CD4-positive, alpha-beta T cell treated with Interleukin-15 for 4 hours (primary cell): ENCODE measurements at regions not wholly inside any gene's neighbourhood (a gene's known extent, or its start where the extent isn't known, plus 50 kb on each side); places are given as distances from the start of the nearest gene placed in this dataset.
"Not testable (repeated sequence)": the region's sequence is repeated elsewhere in the genome, so short reads cannot be mapped to it uniquely, and the experiment has no call there.

ENCODE experiments used
- DNase-seq: peaks from one replicate; pipeline ENCODE4 v3.0.0-alpha.2; 2020; ENCODE audit warnings: low spot score

GRCh38 chr3:72627271-72627670, 221.0 kb downstream of the SHQ1 start:
- DNase-seq, result no peak

GRCh38 chr3:72625602-72626337, 222.5 kb downstream of the SHQ1 start:
- DNase-seq, result no peak

GRCh38 chr3:72624656-72625055, 223.6 kb downstream of the SHQ1 start:
- no peak for DNase-seq

DNA sequence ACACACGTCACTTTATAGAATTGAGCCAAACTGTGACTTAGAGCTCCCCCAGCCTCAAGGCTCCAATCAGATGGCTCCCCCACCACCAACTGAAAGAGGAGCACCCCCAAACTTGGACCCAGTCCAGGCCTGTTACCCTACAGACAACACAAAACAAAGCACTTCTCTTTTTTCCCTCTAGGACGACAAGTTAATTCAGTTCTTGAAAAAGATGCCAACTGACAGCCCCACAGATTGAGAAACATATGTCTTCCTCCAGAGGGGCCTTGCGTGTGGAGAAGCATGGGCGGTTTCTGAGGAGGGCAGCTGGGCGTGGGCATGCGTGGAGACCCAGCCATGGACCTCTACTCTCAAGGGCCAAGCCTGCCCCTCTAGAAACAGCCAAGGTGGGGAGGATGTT, 229.5 kb downstream of the SHQ1 start:
- no peak for DNase-seq

GRCh38 chr3:72617424-72618024, 230.7 kb downstream of the SHQ1 start:
- no peak for DNase-seq

GRCh38 chr3:72615776-72616175, 232.5 kb downstream of the SHQ1 start:
- DNase-seq, result no peak

DNA sequence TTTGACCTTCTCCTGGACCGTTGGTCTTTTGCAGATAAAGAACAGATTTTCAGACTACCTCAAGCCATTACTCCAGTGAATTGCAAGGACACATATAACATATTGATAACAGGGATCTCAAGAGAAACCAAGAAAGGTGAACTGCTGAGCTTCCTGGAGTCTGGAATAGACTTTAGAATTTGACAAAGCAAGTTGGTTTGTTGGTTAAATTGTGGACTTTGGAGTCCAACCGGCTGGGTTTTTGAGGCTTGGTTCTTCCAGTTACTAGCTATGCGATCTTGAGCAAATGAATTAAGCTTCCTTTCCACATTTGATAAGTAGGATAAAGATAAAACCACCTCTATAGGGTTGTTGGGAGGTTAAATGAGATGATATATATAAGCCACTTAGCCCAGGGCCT, 233.1 kb downstream of the SHQ1 start:
- DNase-seq, result no peak

GRCh38 chr3:72614394-72615074, 233.7 kb downstream of the SHQ1 start:
- no peak for DNase-seq

GRCh38 chr3:72613871-72614270, 234.4 kb downstream of the SHQ1 start:
- no peak for DNase-seq

DNA sequence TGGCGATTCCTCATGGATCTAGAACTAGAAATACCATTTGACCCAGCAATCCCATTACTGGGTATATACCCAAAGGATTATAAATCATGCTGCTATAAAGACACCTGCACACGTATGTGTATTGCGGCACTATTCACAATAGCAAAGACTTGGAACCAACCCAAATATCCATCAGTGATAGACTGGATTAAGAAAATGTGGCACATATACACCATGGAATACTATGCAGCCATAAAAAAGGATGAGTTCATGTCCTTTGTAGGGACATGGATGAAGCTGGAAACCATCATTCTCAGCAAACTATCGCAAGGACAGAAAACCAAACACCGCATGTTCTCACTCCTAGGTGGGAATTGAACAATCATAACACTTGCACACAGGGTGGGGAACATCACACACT, 239.1 kb downstream of the SHQ1 start:
- DNase-seq, result not testable (repeated sequence)

- DNase-seq, result no peak
Observed at GRCh38 chr3:72606005-72606800, 242.0 kb downstream of the SHQ1 start.

GRCh38 chr3:72604328-72604727, 243.9 kb downstream of the SHQ1 start:
- no peak for DNase-seq

DNA sequence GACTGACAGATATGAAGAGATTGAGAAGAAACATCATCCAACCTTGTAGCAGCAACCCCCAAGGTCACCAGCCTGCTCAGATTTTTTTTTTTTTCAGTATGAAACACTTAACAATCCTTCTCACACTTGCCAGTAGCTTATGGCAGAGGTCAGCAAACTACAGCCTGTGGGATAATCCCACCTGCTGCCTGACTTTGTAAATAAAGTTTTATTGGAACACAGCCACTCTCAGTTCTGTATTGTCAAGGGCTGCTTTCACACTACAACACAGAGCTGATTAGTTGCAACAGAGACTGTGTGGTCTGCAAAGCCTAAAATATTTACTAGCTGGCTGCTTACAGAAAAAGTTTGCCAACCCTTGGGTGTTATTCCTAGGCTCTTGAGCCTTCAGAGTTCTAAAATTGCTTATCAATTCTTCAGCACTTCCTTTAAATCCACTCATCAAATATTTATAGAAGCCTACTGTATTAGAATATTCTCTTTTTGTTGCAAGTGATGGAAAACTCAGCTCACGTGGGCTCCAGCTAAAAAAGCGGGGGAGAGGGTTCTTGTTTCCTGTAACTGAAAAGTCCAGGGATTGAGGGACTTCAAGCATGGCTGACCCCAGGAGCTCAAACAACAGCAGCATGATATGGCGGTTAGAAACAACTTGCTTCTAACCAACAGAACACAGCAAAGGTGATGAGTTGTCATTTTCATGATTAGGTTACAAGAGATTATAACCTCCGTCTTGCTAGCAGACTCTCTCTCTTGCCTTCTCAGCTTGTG, 246.1 kb downstream of the SHQ1 start:
- no peak for DNase-seq

DNA sequence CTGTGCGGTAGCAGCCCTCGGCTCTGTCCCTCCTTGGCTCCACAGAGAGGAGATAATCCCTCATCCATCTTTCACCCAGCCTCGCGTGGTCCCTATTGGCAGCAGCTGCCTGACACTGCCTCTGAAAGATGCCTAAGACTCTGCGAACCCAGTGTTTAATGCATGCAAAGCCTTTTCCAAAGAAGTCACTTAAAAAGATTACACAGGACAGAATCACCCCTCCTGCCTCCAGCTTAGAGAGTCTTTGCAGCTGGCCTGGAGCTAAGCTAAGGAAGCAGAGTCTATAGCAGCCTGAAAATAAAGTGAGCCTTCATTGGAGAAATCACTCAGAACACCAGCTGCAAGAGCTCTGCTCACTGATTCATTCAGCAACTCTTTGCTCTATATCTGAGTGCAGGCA, 247.2 kb downstream of the SHQ1 start:
- no peak for DNase-seq

- DNase-seq, result no peak
Observed at GRCh38 chr3:72597756-72598195, 250.5 kb downstream of the SHQ1 start.

DNA sequence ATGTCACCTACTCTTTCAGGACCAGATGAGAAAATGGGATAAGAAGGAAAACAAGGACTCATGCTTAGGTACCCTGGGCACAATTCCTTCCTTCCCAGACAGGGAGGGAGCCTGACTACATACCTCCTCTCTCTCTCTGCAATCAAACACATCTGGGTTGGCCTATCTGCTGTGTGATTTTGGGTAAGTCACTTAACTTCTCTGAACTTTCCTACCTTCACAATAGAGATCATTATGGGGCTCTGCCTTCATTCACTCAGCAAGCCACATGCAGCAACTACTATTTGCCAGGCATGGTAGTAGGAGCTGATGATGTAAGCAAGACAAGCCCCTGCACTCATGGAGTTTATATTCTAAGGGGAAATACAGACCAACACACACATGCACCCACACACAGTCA, 251.2 kb downstream of the SHQ1 start:
- DNase-seq, result no peak

- DNase-seq, result no peak
Observed at GRCh38 chr3:72595927-72596610, 252.2 kb downstream of the SHQ1 start.

DNA sequence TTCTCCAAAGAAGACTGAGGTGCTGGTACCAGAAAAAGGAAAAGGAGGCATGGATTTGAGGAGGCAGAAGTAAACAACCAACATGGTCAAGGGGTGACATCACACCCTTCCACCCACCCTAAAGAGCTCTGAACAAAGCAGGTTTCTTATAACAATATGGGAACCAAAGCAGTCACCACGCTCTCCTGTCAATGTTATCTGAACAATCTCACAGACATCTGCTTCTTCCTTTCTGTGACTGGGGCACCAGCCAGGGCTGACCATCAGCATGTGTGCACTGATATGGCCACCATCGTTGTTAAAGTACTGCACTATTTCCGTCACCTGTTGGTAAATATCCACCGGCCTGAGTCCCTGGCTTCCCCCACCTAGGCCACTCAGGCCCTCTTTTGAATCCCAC, 252.9 kb downstream of the SHQ1 start:
- no peak for DNase-seq

DNA sequence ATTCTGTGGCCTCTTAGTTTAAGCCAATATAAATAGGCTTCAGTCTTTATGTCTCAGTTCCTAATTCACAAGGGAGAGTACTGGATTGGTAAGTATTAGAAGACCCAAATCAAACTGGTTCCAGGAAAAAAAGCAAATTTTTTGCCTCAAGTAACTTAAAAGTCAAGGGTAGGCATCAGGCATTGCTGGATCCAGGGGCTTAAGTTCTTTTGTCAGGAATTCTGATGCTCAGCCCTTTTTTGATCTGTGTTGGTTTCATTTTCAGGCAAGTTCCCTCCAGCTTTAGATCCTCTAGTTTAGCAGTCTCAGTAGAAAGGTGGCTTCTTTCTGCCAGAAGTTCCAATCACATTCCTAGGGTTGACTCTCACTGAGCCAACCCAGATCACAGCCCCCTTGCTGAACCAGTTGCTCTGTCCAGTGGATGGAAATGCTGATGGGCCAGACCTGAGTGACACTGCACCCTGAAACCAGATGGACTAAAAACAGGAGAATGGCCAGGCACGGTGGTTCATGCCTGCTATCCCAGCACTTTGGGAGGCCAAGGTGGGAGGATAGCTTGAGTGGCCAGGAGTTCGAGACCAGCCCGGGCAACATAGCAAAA, 253.5 kb downstream of the SHQ1 start:
- no peak for DNase-seq

- no peak for DNase-seq
Observed at GRCh38 chr3:72593881-72594397, 254.3 kb downstream of the SHQ1 start.
